GM18907 (cell line): ENCODE measurements at regions not wholly inside any gene's neighbourhood (a gene's known extent, or its start where the extent isn't known, plus 50 kb on each side); places are given as distances from the start of the nearest gene placed in this dataset.

Experiments used
- ATAC-seq: cut with Tn5 transposase; IDR thresholded peaks from one replicate; pipeline ENCODE4 v1.9.1; 2021; ENCODE audit warnings: mild to moderate bottlenecking, moderate library complexity; ENCODE audit not compliant: unreplicated experiment

- ATAC-seq: no peak
Measured at GRCh38 chr2:41705634-41706033, 342.2 kb upstream of the PKDCC start.

GRCh38 chr2:41706286-41706685 is 341.5 kb upstream of the PKDCC start:
- no peak for ATAC-seq

GRCh38 chr2:41707790-41708451 is 339.9 kb upstream of the PKDCC start:
- no peak for ATAC-seq

- no peak for ATAC-seq
Measured at GRCh38 chr2:41709702-41710599, 337.9 kb upstream of the PKDCC start.

GRCh38 chr2:41710944-41711343 is 336.9 kb upstream of the PKDCC start:
- ATAC-seq: no peak

GRCh38 chr2:41711736-41712135 is 336.1 kb upstream of the PKDCC start:
- no peak for ATAC-seq

GRCh38 chr2:41716497-41716896 is 331.3 kb upstream of the PKDCC start:
- no peak for ATAC-seq

GRCh38 chr2:41717839-41718238 is 330.0 kb upstream of the PKDCC start:
- ATAC-seq: peak; percentile 48

- ATAC-seq: no peak
Measured at GRCh38 chr2:41718705-41719104, 329.1 kb upstream of the PKDCC start.

GRCh38 chr2:41719756-41720155 is 328.1 kb upstream of the PKDCC start:
- no peak for ATAC-seq

GRCh38 chr2:41720331-41721251 is 327.2 kb upstream of the PKDCC start:
- ATAC-seq: peak; percentile 72

GRCh38 chr2:41722668-41723369 is 325.0 kb upstream of the PKDCC start:
- no peak for ATAC-seq

GRCh38 chr2:41723526-41723925 is 324.3 kb upstream of the PKDCC start:
- ATAC-seq: no peak

- no peak for ATAC-seq
Measured at GRCh38 chr2:41724465-41724864, 323.4 kb upstream of the PKDCC start.

- no peak for ATAC-seq
Measured at GRCh38 chr2:41725901-41726300, 321.9 kb upstream of the PKDCC start.

GRCh38 chr2:41726364-41726763 is 321.5 kb upstream of the PKDCC start:
- ATAC-seq: no peak

- ATAC-seq: no peak
Measured at GRCh38 chr2:41727152-41727551, 320.7 kb upstream of the PKDCC start.

GRCh38 chr2:41727711-41728110 is 320.1 kb upstream of the PKDCC start:
- ATAC-seq: no peak

- no peak for ATAC-seq
Measured at GRCh38 chr2:41728788-41729338, 319.0 kb upstream of the PKDCC start.

GRCh38 chr2:41729800-41730364 is 317.9 kb upstream of the PKDCC start:
- no peak for ATAC-seq
